ENCODE measurements at regions not wholly inside any gene's neighbourhood (a gene's known extent, or its start where the extent isn't known, plus 50 kb on each side); places are given as distances from the start of the nearest gene placed in this dataset.

- TF ChIP-seq USF2 (IDR thresholded peaks at IDR 0.05; ENCODE audit: borderline replicate concordance, low read depth, low read length) = no peak
- TF ChIP-seq NRF1 (IDR thresholded peaks at IDR 0.05; ENCODE audit: low read depth, low read length) = no peak
- no peak for TF ChIP-seq RCOR1 (IDR thresholded peaks at IDR 0.05; ENCODE audit: low read length)
- no peak for TF ChIP-seq NFIC (IDR thresholded peaks at IDR 0.05; ENCODE audit: borderline replicate concordance)
Observed at GRCh38 chr14:104356738-104357688, 218.6 kb downstream of the KIF26A start (continued).

- Histone ChIP-seq H3K9ac (no peak overlapping the region), H3K27ac (ENCODE audit: low read depth in 2 of 2, low read length in 1 of 2) (no peak overlapping the region), H3K27me3 (ENCODE audit: insufficient read depth) (no peaks in the 10 kb centered on the region), H2AFZ (ENCODE audit: low read depth) (no peak overlapping the region), H3F3A (replicated peaks; ENCODE audit: insufficient read depth) (no peaks in the 10 kb centered on the region), H3K4me1 (ENCODE audit: control insufficient read depth in 1 of 2, insufficient read depth in 2 of 2, low read depth in 1 of 2, low read length in 1 of 2) (peaks cover 0 to 15% of the 10 kb centered on the region in 2 experiments; a peak in 1 of 4 replicates), H3K4me2 (no peak overlapping the region), H4K20me1 (ENCODE audit: insufficient read depth) (no peaks in the 10 kb centered on the region), H3K36me3 (replicated peaks in 1 of 2; ENCODE audit: control insufficient read depth in 1 of 2, insufficient read depth in 2 of 2, low read length in 1 of 2) (no peaks in the 10 kb centered on the region), H3K79me2 (ENCODE audit: insufficient read depth) (no peaks in the 10 kb centered on the region), H3K9me2 (no peaks in the 10 kb centered on the region), H3K4me3 (ENCODE audit: low read depth in 2 of 2, low read length in 1 of 2) (no peak overlapping the region), H3K9me3 (no peaks in the 10 kb centered on the region)
- peak; percentile 29 for DNase-seq
- WGBS (ENCODE audit: low lambda C conversion rate) = 65% methylated on average over 16 of the region's 33 CpGs
- TF ChIP-seq TAF1 (IDR thresholded peaks at IDR 0.05; ENCODE audit: borderline replicate concordance, low read depth, low read length) (no peak), FOXM1 (IDR thresholded peaks at IDR 0.05; ENCODE audit: low read depth) (no peak)
- ChIA-PET CTCF (interaction anchor here (1.2 kb wide), 1 partner anchor 206 kb away, joined by 3 read pairs; no protein-coding TSS in a partner anchor), POLR2A (no interaction called here)
Observed at GRCh38 chr14:104357689-104358527, 219.5 kb downstream of the KIF26A start.

GRCh38 chr14:104358528-104359300 lies 220.3 kb downstream of the KIF26A start:
- H3K9me3 ChIP-seq = no peaks in the 10 kb centered on the region
- peak; percentile 33 for DNase-seq

More at GRCh38 chr14:104358528-104359300, 220.3 kb downstream of the KIF26A start:
- Histone ChIP-seq H3F3A (replicated peaks; ENCODE audit: insufficient read depth) (no peaks in the 10 kb centered on the region), H3K4me3 (ENCODE audit: low read depth in 2 of 2, low read length in 1 of 2) (no peak overlapping the region), H3K4me1 (ENCODE audit: control insufficient read depth in 1 of 2, insufficient read depth in 2 of 2, low read depth in 1 of 2, low read length in 1 of 2) (peaks cover 0 to 15% of the 10 kb centered on the region in 2 experiments; a peak in 1 of 4 replicates), H3K79me2 (ENCODE audit: insufficient read depth) (no peaks in the 10 kb centered on the region), H2AFZ (ENCODE audit: low read depth) (no peak overlapping the region), H3K9me2 (no peaks in the 10 kb centered on the region), H4K20me1 (ENCODE audit: insufficient read depth) (no peaks in the 10 kb centered on the region), H3K27me3 (ENCODE audit: insufficient read depth) (no peaks in the 10 kb centered on the region), H3K36me3 (replicated peaks in 1 of 2; ENCODE audit: control insufficient read depth in 1 of 2, insufficient read depth in 2 of 2, low read length in 1 of 2) (no peaks in the 10 kb centered on the region), H3K9ac (no peak overlapping the region), H3K4me2 (no peak overlapping the region), H3K27ac (ENCODE audit: low read depth in 2 of 2, low read length in 1 of 2) (no peak overlapping the region)
- no peak for TF ChIP-seq NFIC (IDR thresholded peaks at IDR 0.05; ENCODE audit: borderline replicate concordance)
- TF ChIP-seq YY1 (IDR thresholded peaks at IDR 0.05; ENCODE audit: low read depth) = no peak
- TF ChIP-seq RXRA (IDR thresholded peaks at IDR 0.05; ENCODE audit: borderline replicate concordance, low read depth) = no peak
- no peak for TF ChIP-seq REST (IDR thresholded peaks at IDR 0.05; ENCODE audit: low read depth, low read length)
- TF ChIP-seq CHD2 (IDR thresholded peaks at IDR 0.05; ENCODE audit: low read length, partially characterized antibody) = no peak
- WGBS (ENCODE audit: low lambda C conversion rate) = 48% methylated on average over 4 of the region's 18 CpGs
- POLR2A ChIA-PET = no interaction called here
- CTCF ChIA-PET = interaction anchor here (0.7 to 1.6 kb wide), 4 partner anchors 8 to 205 kb away, joined by 3 to 4 read pairs (median 4); no protein-coding TSS in a partner anchor

Data from SK-N-SH (cell line).